Mesenchymal stem cell (in vitro differentiated cells and primary cell): ENCODE measurements at regions not wholly inside any gene's neighbourhood (a gene's known extent, or its start where the extent isn't known, plus 50 kb on each side); places are given as distances from the start of the nearest gene placed in this dataset.
A peak's percentile ranks its signal among the peaks of the same experiment; 100 is the strongest.

Experiments
- DNase-seq: peaks from one replicate; pipeline ENCODE4 v3.0.0-alpha.2; 2013
- H2AFZ ChIP-seq: one replicate; pipeline ENCODE4 v1.6.1; 2013; ENCODE audit warnings: low read depth, mild to moderate bottlenecking, control low read depth, inconsistent platforms, low read length, moderate library complexity
- H2AK5ac ChIP-seq: 2 replicates; pipeline ENCODE4 v1.6.1; 2013; ENCODE audit warnings: low read length, moderate library complexity, mild to moderate bottlenecking, inconsistent platforms; ENCODE audit not compliant: severe bottlenecking
- H2BK120ac ChIP-seq: one replicate; pipeline ENCODE4 v1.6.1; 2013; ENCODE audit warnings: low read depth, mild to moderate bottlenecking, inconsistent platforms, low read length, moderate library complexity
- H2BK12ac ChIP-seq, 2 experiments: one replicate each; pipeline ENCODE4 v1.6.1; 2013; ENCODE audit warnings: inconsistent platforms in 2 of 2, low read length in 2 of 2, mild to moderate bottlenecking in 2 of 2, moderate library complexity in 2 of 2, control low read depth in 1 of 2
- H2BK15ac ChIP-seq: one replicate; pipeline ENCODE4 v1.6.1; 2013; ENCODE audit warnings: mild to moderate bottlenecking, low read depth, inconsistent platforms; ENCODE audit not compliant: poor library complexity, severe bottlenecking
- H2BK5ac ChIP-seq: 2 replicates; pipeline ENCODE4 v1.6.1; 2013; ENCODE audit warnings: low read depth, mild to moderate bottlenecking, low read length, control low read depth, inconsistent platforms; ENCODE audit not compliant: poor library complexity, severe bottlenecking
- H3K14ac ChIP-seq, 2 experiments: one replicate each; pipeline ENCODE4 v1.6.1; 2013; ENCODE audit warnings: inconsistent platforms in 2 of 2, low read length in 2 of 2, control low read depth in 1 of 2, mild to moderate bottlenecking in 1 of 2, moderate library complexity in 1 of 2
- H3K18ac ChIP-seq, 2 experiments: one replicate each; pipeline ENCODE4 v1.6.1; 2013; ENCODE audit warnings: inconsistent platforms in 2 of 2, low read length in 2 of 2, control low read depth in 1 of 2, low read depth in 1 of 2, mild to moderate bottlenecking in 1 of 2
- H3K23ac ChIP-seq, 2 experiments: one replicate each; pipeline ENCODE4 v1.6.1; 2013; ENCODE audit warnings: inconsistent platforms in 2 of 2, low read length in 2 of 2, mild to moderate bottlenecking in 2 of 2, moderate library complexity in 2 of 2, control low read depth in 1 of 2
- H3K27ac ChIP-seq: 2 replicates; pipeline ENCODE4 v1.5.1; 2013; ENCODE audit warnings: mild to moderate bottlenecking, moderate library complexity, low read length, control low read depth, inconsistent platforms; ENCODE audit not compliant: poor library complexity, severe bottlenecking
- H3K27me3 ChIP-seq, 2 experiments: 2 replicates each; pipeline versions ENCODE4 v1.6.1 to v1.7.0; 2013; ENCODE audit warnings: low read length in 2 of 2, mild to moderate bottlenecking in 2 of 2, moderate library complexity in 2 of 2, control low read depth in 1 of 2, inconsistent platforms in 1 of 2; ENCODE audit not compliant: control insufficient read depth in 1 of 2, insufficient read depth in 1 of 2
- H3K36me3 ChIP-seq, 2 experiments: 2 replicates each; pipeline versions ENCODE4 v1.6.1 to v1.7.0; 2013; ENCODE audit warnings: low read length in 2 of 2, control low read depth in 1 of 2, inconsistent platforms in 1 of 2, low read depth in 1 of 2, mild to moderate bottlenecking in 1 of 2; ENCODE audit not compliant: insufficient read depth in 2 of 2, control insufficient read depth in 1 of 2
- H3K4ac ChIP-seq, 2 experiments: one replicate each; pipeline ENCODE4 v1.6.1; 2013; ENCODE audit warnings: inconsistent platforms in 2 of 2, low read length in 2 of 2, mild to moderate bottlenecking in 2 of 2, moderate library complexity in 2 of 2, control low read depth in 1 of 2, low read depth in 1 of 2
- H3K4me1 ChIP-seq: 2 replicates; pipeline ENCODE4 v1.6.1; 2013; ENCODE audit warnings: low read depth, low read length, control low read depth; ENCODE audit not compliant: control insufficient read depth, insufficient read depth
- H3K4me2 ChIP-seq: 2 replicates; pipeline ENCODE4 v1.6.1; 2013; ENCODE audit warnings: low read length, mild to moderate bottlenecking, inconsistent platforms; ENCODE audit not compliant: poor library complexity, severe bottlenecking
- H3K4me3 ChIP-seq, 2 experiments: 2 replicates each; pipeline versions ENCODE4 v1.5.1 to v1.7.0; 2013; ENCODE audit warnings: low read length in 2 of 2, mild to moderate bottlenecking in 2 of 2, control low read depth in 1 of 2, low read depth in 1 of 2; ENCODE audit not compliant: insufficient read depth in 1 of 2
- H3K79me1 ChIP-seq: replicated peaks from 2 replicates; pipeline ENCODE4 v1.6.1; 2013; ENCODE audit warnings: mild to moderate bottlenecking, control low read depth, low read length, inconsistent platforms; ENCODE audit not compliant: poor library complexity, severe bottlenecking
- H3K9ac ChIP-seq: 2 replicates; pipeline ENCODE4 v1.7.0; 2013; ENCODE audit warnings: mild to moderate bottlenecking, low read length, moderate library complexity
- H3K9me3 ChIP-seq: 2 replicates; pipeline ENCODE4 v1.7.0; 2013; ENCODE audit warnings: mild to moderate bottlenecking, low read length; ENCODE audit not compliant: control insufficient read depth
- H4K8ac ChIP-seq: one replicate; pipeline ENCODE4 v1.6.1; 2013; ENCODE audit warnings: inconsistent platforms, mild to moderate bottlenecking, low read length, moderate library complexity
- H4K91ac ChIP-seq: one replicate; pipeline ENCODE4 v1.6.1; 2013; ENCODE audit warnings: mild to moderate bottlenecking, low read length, inconsistent platforms
- WGBS: methylation state at CpG from one replicate; pipeline ENCODE4 v1.1.7; 2013; ENCODE audit warnings: mixed read lengths; 5-methylcytosine and 5-hydroxymethylcytosine counted together

DNA sequence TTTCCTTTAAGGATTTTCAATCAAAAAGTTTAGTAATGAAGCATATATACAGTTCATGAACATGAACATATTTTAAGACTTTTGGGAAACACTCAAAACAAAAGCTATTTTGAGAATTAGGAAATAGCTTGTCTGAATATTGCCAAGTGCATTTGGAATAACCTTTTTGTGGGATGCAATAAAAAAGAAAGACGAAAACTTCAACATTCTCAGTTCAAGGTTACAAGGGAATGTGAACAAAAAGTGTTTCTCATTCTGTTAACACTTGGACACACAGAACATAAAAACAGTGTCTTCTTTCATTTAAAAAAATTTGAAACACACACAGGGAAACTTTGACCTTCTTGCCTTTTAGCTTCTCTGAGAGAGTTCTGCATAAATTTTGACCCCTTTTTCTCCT is 72.7 kb upstream of the TCF21 start:
- Histone ChIP-seq H4K91ac (no peak overlapping the region), H3K23ac (no peak overlapping the region), H2AK5ac (no peak overlapping the region), H2BK5ac (no peak overlapping the region), H3K18ac (no peak overlapping the region), H3K36me3 (no peaks in the 10 kb centered on the region), H3K4me2 (no peak overlapping the region), H3K4me1 (peaks cover 2% of the 10 kb centered on the region), H3K9me3 (no peaks in the 10 kb centered on the region), H2BK12ac (no peak overlapping the region), H3K27ac (no peak overlapping the region), H4K8ac (no peak overlapping the region), H2AFZ (no peak overlapping the region), H3K4me3 (no peak overlapping the region), H3K14ac (no peak overlapping the region), H2BK15ac (no peak overlapping the region), H3K4ac (no peak overlapping the region), H3K79me1 (no peaks in the 10 kb centered on the region), H3K9ac (no peak overlapping the region), H3K27me3 (no peaks in the 10 kb centered on the region), H2BK120ac (no peak overlapping the region)
- 100% methylated on average over 1 of the region's 1 CpG for WGBS
- DNase-seq = no peak

DNA sequence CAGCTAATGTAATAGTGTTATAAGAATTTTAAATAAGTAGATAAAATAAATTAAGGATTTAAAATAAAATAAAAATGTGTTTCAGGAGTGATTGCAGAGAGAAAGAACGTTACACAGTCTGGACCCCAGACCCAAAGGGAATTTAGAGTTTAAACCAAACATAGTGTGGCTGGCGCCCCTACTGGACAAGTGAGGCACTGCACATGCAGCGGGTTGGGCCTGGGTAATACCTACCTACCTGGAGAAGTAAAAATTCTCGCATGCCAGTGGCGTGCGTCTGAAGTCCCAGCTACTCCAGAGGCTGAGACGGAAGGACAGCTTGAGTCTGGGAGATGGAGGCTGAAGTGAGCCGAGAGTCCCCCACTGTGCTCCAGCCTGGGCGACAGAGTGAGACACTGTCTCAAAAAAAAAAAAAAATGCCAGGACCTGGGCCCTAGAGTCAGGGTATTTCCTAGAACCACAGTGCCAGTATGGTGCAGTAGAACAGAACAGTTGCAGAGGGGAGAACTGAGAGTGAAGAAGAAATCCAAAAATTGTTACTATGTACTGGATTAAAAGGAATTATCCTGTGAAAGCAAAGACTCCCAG is 71.4 kb upstream of the TCF21 start:
- no peaks in the 10 kb centered on the region for H3K79me1 ChIP-seq
- H3K18ac ChIP-seq = no peak overlapping the region
- no peak overlapping the region for H3K4me2 ChIP-seq
- no peak overlapping the region for H3K23ac ChIP-seq
- H3K27me3 ChIP-seq = no peaks in the 10 kb centered on the region
- DNase-seq = no peak
- no peak overlapping the region for H3K4me3 ChIP-seq
- H3K36me3 ChIP-seq = no peaks in the 10 kb centered on the region
- peak overlapping the region; percentile 0 for H2BK15ac ChIP-seq
- no peak overlapping the region for H2BK120ac ChIP-seq
- H3K27ac ChIP-seq = no peak overlapping the region
- 78% methylated on average over 9 of the region's 9 CpGs for WGBS
- H3K4me1 ChIP-seq = peaks cover 2% of the 10 kb centered on the region
- H2BK5ac ChIP-seq = no peak overlapping the region
- H4K91ac ChIP-seq = no peak overlapping the region
- peak overlapping the region; percentile 42 for H4K8ac ChIP-seq
- H3K9me3 ChIP-seq = no peaks in the 10 kb centered on the region
- no peak overlapping the region for H2AFZ ChIP-seq
- H2BK12ac ChIP-seq = no peak overlapping the region
- no peak overlapping the region for H3K14ac ChIP-seq
- H3K9ac ChIP-seq = no peak overlapping the region
- peak overlapping the region in 1 of 2 experiments; percentile 37 for H3K4ac ChIP-seq
- no peak overlapping the region for H2AK5ac ChIP-seq

DNA sequence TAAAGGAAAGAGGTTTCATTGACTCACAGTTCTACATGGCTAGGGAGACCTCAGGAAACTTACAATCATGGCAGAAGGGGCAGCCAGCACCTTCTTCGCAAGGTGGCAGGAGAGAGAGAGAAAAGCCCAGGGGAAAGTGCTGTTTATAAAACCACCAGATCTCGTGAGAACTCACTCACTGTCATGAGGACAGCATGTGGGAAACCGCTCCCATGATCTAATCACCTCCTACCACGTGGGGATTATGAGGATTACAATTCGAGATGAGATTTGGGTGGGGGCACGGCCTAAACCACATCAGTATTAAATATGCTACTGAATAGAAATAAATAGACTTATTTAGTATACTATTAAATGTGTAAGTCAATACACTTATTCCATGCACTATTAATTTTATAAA is 70.6 kb upstream of the TCF21 start:
- Histone ChIP-seq H3K9me3 (no peaks in the 10 kb centered on the region), H3K14ac (no peak overlapping the region), H2AK5ac (no peak overlapping the region), H3K79me1 (no peaks in the 10 kb centered on the region), H3K4me3 (no peak overlapping the region), H3K4ac (no peak overlapping the region), H2BK120ac (no peak overlapping the region), H3K18ac (no peak overlapping the region), H3K4me1 (peaks cover 2% of the 10 kb centered on the region), H4K91ac (no peak overlapping the region), H2BK12ac (no peak overlapping the region), H3K9ac (no peak overlapping the region), H3K27ac (no peak overlapping the region), H3K27me3 (no peaks in the 10 kb centered on the region), H2BK5ac (no peak overlapping the region), H2AFZ (no peak overlapping the region), H3K36me3 (no peaks in the 10 kb centered on the region), H2BK15ac (no peak overlapping the region), H3K23ac (no peak overlapping the region), H4K8ac (no peak overlapping the region), H3K4me2 (no peak overlapping the region)
- 97% methylated on average over 3 of the region's 6 CpGs for WGBS
- DNase-seq = no peak

DNA sequence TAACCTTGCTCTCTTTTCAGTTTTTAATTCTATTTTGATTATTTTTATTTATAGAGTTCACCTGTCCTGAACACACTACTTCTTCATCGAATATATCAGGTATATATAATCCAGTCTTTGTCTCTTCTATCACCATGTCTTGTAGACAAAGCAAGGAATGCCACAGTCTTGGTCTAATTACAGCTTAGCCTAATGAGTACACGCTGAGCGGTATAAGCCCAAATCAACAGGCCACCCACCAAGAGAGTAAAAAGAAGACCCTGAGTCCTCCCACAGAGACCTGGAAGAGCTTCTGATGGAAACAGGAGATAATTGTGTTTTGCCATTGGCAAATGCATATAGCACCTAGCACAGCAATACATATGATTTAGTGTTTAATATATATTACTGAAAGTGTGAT is 68.7 kb upstream of the TCF21 start:
- H3K27ac ChIP-seq = no peak overlapping the region
- no peak overlapping the region for H4K8ac ChIP-seq
- 83% methylated on average over 3 of the region's 3 CpGs for WGBS
- no peak for DNase-seq
- no peak overlapping the region for H2AK5ac ChIP-seq
- no peaks in the 10 kb centered on the region for H3K36me3 ChIP-seq
- H2BK15ac ChIP-seq = no peak overlapping the region
- H2BK5ac ChIP-seq = no peak overlapping the region
- no peaks in the 10 kb centered on the region for H3K9me3 ChIP-seq
- H3K23ac ChIP-seq = no peak overlapping the region
- no peak overlapping the region for H3K9ac ChIP-seq
- no peaks in the 10 kb centered on the region for H3K27me3 ChIP-seq
- H2BK12ac ChIP-seq = no peak overlapping the region
- H3K4me1 ChIP-seq = peaks cover 2% of the 10 kb centered on the region
- H3K18ac ChIP-seq = no peak overlapping the region
- no peak overlapping the region for H3K4me3 ChIP-seq
- H3K4ac ChIP-seq = no peak overlapping the region
- H2BK120ac ChIP-seq = no peak overlapping the region
- H3K4me2 ChIP-seq = no peak overlapping the region
- no peak overlapping the region for H3K14ac ChIP-seq
- no peaks in the 10 kb centered on the region for H3K79me1 ChIP-seq
- no peak overlapping the region for H4K91ac ChIP-seq
- no peak overlapping the region for H2AFZ ChIP-seq
